ENCODE measurements at regions not wholly inside any gene's neighbourhood (a gene's known extent, or its start where the extent isn't known, plus 50 kb on each side); places are given as distances from the start of the nearest gene placed in this dataset.
A peak's percentile ranks its signal among the peaks of the same experiment; 100 is the strongest.

DNA sequence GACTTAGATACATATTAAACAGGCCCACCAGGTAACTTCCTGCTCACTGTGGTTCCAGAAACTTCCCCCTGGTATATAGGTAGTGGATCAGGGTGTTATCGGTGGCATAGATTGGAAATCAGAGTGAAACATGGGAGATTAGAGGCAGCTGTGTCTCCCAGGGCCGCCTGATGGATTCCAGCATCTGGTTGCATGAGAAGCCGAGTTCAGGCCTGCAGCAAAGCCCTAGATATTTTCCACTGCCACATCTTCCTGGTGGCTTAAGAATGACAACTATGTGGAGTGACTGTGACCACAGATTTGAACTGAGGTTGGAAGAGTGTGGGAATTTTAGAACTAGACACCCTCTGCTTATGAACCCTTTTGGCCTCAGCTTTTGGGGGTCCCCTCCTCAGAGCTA, 184.8 kb upstream of the NTF3 start:
- Histone ChIP-seq H3K4me1 (ENCODE audit: control insufficient read depth, insufficient read depth, low read length) (no peaks in the 10 kb centered on the region), H3K27me3 (ENCODE audit: control insufficient read depth, insufficient read depth) (no peaks in the 10 kb centered on the region), H3K27ac (ENCODE audit: low read length) (no peak overlapping the region), H3K9me3 (ENCODE audit: control insufficient read depth, low read length) (no peaks in the 10 kb centered on the region), H3K4me3 (ENCODE audit: low read length) (no peak overlapping the region)
- intact Hi-C loops (cut with DNase I), result no loop called here
- WGBS, result 75% methylated on average over 3 of the region's 3 CpGs
- DNase-seq (no peak), ATAC-seq (no peak)

- ATAC-seq, result no peak
- 77% methylated on average over 3 of the region's 3 CpGs for WGBS
- H3K4me1 ChIP-seq (ENCODE audit: control insufficient read depth, insufficient read depth, low read length), result no peaks in the 10 kb centered on the region
- intact Hi-C loops (cut with DNase I), result no loop called here
- no peak overlapping the region for H3K27ac ChIP-seq (ENCODE audit: low read length)
- H3K4me3 ChIP-seq (ENCODE audit: low read length), result no peak overlapping the region
- no peaks in the 10 kb centered on the region for H3K9me3 ChIP-seq (ENCODE audit: control insufficient read depth, low read length)
- H3K27me3 ChIP-seq (ENCODE audit: control insufficient read depth, insufficient read depth), result no peaks in the 10 kb centered on the region
- no peak for DNase-seq
These were observed 183.7 kb upstream of the NTF3 start for GRCh38 chr12:5248230-5248629.

DNA sequence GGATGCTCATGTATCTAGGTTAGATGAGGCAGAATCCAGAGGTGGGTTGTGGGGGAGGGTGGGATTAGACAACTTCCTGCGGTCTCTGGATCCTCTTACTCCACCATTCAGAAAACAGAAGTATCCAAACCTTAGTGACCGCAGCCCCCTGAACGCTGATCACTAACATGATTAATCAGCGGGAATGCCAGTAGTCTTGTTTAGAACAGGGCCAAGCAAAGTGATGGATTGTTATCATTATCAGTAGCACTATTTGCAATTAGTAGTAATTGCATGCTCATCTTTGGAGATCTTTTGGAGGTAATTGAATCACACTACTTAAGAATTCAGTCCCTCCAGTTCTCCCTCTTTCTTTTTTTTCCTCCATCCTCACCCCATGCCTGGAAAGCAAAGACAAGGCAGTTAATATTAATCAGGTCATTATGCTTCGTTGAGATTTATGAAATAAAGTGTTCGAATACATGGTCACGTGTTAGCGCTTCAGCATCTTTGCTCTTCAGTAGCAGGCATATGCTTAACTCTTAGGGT, 182.8 kb upstream of the NTF3 start:
- H3K4me3 ChIP-seq (ENCODE audit: low read length), result no peak overlapping the region
- intact Hi-C loops (cut with DNase I), result no loop called here
- no peaks in the 10 kb centered on the region for H3K4me1 ChIP-seq (ENCODE audit: control insufficient read depth, insufficient read depth, low read length)
- 70% methylated on average over 8 of the region's 8 CpGs for WGBS
- DNase-seq, result no peak
- no peaks in the 10 kb centered on the region for H3K9me3 ChIP-seq (ENCODE audit: control insufficient read depth, low read length)
- H3K27ac ChIP-seq (ENCODE audit: low read length), result no peak overlapping the region
- no peak for ATAC-seq
- no peaks in the 10 kb centered on the region for H3K27me3 ChIP-seq (ENCODE audit: control insufficient read depth, insufficient read depth)

GRCh38 chr12:5251092-5251491, 180.8 kb upstream of the NTF3 start:
- no peak for DNase-seq
- no peak for ATAC-seq
- H3K4me3 ChIP-seq (ENCODE audit: low read length), result no peak overlapping the region
- H3K9me3 ChIP-seq (ENCODE audit: control insufficient read depth, low read length), result no peaks in the 10 kb centered on the region
- no peaks in the 10 kb centered on the region for H3K4me1 ChIP-seq (ENCODE audit: control insufficient read depth, insufficient read depth, low read length)
- intact Hi-C loops (cut with DNase I), result no loop called here
- WGBS, result 41% methylated on average over 6 of the region's 6 CpGs
- no peak overlapping the region for H3K27ac ChIP-seq (ENCODE audit: low read length)
- H3K27me3 ChIP-seq (ENCODE audit: control insufficient read depth, insufficient read depth), result no peaks in the 10 kb centered on the region

DNA sequence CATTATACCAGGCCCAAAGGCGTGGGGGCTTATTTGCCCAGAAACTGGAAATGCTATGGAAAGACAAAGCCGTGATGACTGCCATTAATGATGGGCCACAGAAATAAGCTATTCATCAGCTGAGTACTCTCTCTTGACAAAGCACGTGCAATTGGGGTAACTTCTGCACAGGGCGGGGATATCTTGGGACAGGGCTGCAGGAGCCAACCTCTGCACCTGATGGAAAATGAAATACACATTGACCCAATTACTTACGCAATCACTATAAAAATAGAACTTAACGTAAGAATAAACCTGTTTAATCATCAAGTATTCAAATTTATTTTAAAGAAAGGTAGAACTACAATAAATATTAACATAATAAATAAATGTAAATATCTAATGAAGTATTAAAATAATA, 180.1 kb upstream of the NTF3 start:
- H3K9me3 ChIP-seq (ENCODE audit: control insufficient read depth, low read length), result no peaks in the 10 kb centered on the region
- intact Hi-C loops (cut with DNase I), result no loop called here
- H3K27me3 ChIP-seq (ENCODE audit: control insufficient read depth, insufficient read depth), result no peaks in the 10 kb centered on the region
- no peak overlapping the region for H3K27ac ChIP-seq (ENCODE audit: low read length)
- H3K4me1 ChIP-seq (ENCODE audit: control insufficient read depth, insufficient read depth, low read length), result no peaks in the 10 kb centered on the region
- 79% methylated on average over 6 of the region's 6 CpGs for WGBS
- no peak overlapping the region for H3K4me3 ChIP-seq (ENCODE audit: low read length)
- ATAC-seq, result no peak
- no peak for DNase-seq

- H3K9me3 ChIP-seq (ENCODE audit: control insufficient read depth, low read length), result no peaks in the 10 kb centered on the region
- H3K4me1 ChIP-seq (ENCODE audit: control insufficient read depth, insufficient read depth, low read length), result no peaks in the 10 kb centered on the region
- H3K27me3 ChIP-seq (ENCODE audit: control insufficient read depth, insufficient read depth), result no peaks in the 10 kb centered on the region
- DNase-seq, result peak; percentile 40 to 86 (median 69)
- intact Hi-C loops (cut with DNase I), result no loop called here
- no peak overlapping the region for H3K27ac ChIP-seq (ENCODE audit: low read length)
- no peak overlapping the region for H3K4me3 ChIP-seq (ENCODE audit: low read length)
- peak; percentile 28 to 86 for ATAC-seq
- WGBS, result 77% methylated on average over 4 of the region's 4 CpGs
These were observed 177.2 kb upstream of the NTF3 start for GRCh38 chr12:5254703-5255102.

DNA sequence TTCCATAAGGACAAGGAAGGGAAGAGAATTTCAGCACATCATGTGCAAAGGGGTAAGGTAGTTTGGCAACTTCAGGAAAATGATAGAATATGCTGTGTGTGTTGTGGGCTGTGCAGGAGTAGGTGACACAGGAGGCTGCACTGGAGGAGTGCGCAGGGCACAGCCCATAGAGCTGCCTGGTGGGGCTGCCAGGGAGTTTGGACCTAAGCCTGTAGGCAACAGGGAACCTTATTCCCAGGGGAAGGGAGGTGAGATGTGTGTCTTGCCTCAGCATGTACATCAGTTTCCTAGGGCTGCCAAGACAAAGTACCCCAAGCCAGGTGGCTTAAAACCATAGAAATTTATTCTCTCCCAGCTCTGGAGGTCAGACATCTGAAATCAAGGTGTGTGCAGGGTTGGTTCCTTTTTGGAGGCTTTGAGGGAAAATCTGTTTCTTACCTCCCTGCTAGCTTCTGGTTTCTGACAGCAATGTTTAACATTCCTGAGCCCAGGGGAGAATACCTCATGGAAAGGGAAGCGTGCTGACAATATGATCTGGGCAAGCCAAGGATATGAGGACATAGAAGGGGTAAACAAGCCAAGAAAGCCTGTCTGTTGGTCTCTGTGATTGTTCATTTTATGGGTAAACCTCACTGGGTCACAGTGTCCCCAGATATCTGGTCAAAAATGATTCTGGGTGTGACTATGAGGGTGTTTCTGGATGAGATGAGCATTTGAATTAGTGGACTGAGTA, 174.0 kb upstream of the NTF3 start:
- DNase-seq (no peak), ATAC-seq (peak in 1 of 2 donors; percentile 30)
- H3K27ac ChIP-seq (ENCODE audit: low read length), result no peak overlapping the region
- no peaks in the 10 kb centered on the region for H3K4me1 ChIP-seq (ENCODE audit: control insufficient read depth, insufficient read depth, low read length)
- WGBS, result 78% methylated on average over 2 of the region's 2 CpGs
- no peaks in the 10 kb centered on the region for H3K27me3 ChIP-seq (ENCODE audit: control insufficient read depth, insufficient read depth)
- no peaks in the 10 kb centered on the region for H3K9me3 ChIP-seq (ENCODE audit: control insufficient read depth, low read length)
- no peak overlapping the region for H3K4me3 ChIP-seq (ENCODE audit: low read length)
- intact Hi-C loops (cut with DNase I), result no loop called here

- DNase-seq (peak in 2 of 3 donors; percentile 33 to 56), ATAC-seq (peak; percentile 67 to 81)
- Histone ChIP-seq H3K27ac (ENCODE audit: low read length) (no peak overlapping the region), H3K4me3 (ENCODE audit: low read length) (no peak overlapping the region), H3K4me1 (ENCODE audit: control insufficient read depth, insufficient read depth, low read length) (no peaks in the 10 kb centered on the region), H3K27me3 (ENCODE audit: control insufficient read depth, insufficient read depth) (no peaks in the 10 kb centered on the region), H3K9me3 (ENCODE audit: control insufficient read depth, low read length) (no peaks in the 10 kb centered on the region)
- intact Hi-C loops (cut with DNase I), result no loop called here
- 47% methylated on average over 3 of the region's 3 CpGs for WGBS
These were observed 173.4 kb upstream of the NTF3 start for GRCh38 chr12:5258498-5258897.

DNA sequence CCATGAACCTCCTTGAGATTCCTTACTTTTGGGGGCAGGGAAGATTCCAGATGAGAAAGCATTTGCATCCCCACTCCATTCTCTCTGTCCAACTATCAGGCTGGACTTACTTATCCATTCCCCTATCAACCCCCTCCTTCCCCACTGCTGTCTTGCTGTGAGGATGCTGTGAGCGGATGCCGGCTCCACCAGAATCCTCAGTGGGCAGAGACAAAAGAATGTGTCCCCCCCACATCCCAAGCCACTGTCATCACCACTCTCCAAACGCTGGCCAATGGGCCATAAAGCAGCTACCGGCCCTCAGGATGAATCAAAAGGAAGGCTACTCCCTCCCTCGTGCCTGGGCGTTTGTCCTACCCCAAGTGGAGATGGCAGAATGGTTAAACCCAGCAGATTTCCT, 173.0 kb upstream of the NTF3 start:
- 68% methylated on average over 6 of the region's 6 CpGs for WGBS
- Histone ChIP-seq H3K4me1 (ENCODE audit: control insufficient read depth, insufficient read depth, low read length) (no peaks in the 10 kb centered on the region), H3K4me3 (ENCODE audit: low read length) (no peak overlapping the region), H3K27ac (ENCODE audit: low read length) (no peak overlapping the region), H3K9me3 (ENCODE audit: control insufficient read depth, low read length) (no peaks in the 10 kb centered on the region), H3K27me3 (ENCODE audit: control insufficient read depth, insufficient read depth) (no peaks in the 10 kb centered on the region)
- intact Hi-C loops (cut with DNase I), result no loop called here
- ATAC-seq (no peak), DNase-seq (no peak)

DNA sequence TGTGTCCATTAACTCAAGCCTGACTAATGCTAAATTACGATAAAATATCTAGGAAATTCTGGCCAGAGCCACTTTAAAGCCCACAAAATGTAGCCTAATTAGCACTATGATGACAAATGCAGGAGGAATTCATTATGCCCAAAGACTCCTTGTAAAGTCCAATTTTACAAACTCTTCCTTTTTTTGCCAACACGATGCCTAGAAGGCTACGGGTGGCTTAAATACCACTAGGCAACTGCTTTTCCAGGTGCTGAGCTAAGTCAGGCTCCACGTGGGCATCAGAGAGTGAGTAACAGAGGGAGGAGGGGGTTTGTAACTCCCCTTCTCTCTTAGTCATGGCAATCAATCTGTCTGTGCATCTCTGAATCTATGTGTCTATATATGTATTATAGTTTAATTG, 172.4 kb upstream of the NTF3 start:
- intact Hi-C loops (cut with DNase I), result no loop called here
- WGBS, result 71% methylated on average over 4 of the region's 4 CpGs
- no peak for DNase-seq

GRCh38 chr12:5260086-5260485, 171.8 kb upstream of the NTF3 start:
- Histone ChIP-seq H3K4me3 (ENCODE audit: low read length) (no peak overlapping the region), H3K9me3 (ENCODE audit: control insufficient read depth, low read length) (no peaks in the 10 kb centered on the region), H3K4me1 (ENCODE audit: control insufficient read depth, insufficient read depth, low read length) (no peaks in the 10 kb centered on the region), H3K27ac (ENCODE audit: low read length) (no peak overlapping the region), H3K27me3 (ENCODE audit: control insufficient read depth, insufficient read depth) (no peaks in the 10 kb centered on the region)
- 66% methylated on average over 3 of the region's 3 CpGs for WGBS
- intact Hi-C loops (cut with DNase I), result no loop called here
- DNase-seq (no peak), ATAC-seq (no peak)

More for the DNA sequence above, 172.4 kb upstream of the NTF3 start:
- Histone ChIP-seq H3K4me3 (ENCODE audit: low read length) (no peak overlapping the region), H3K4me1 (ENCODE audit: control insufficient read depth, insufficient read depth, low read length) (no peaks in the 10 kb centered on the region), H3K9me3 (ENCODE audit: control insufficient read depth, low read length) (no peaks in the 10 kb centered on the region), H3K27ac (ENCODE audit: low read length) (no peak overlapping the region), H3K27me3 (ENCODE audit: control insufficient read depth, insufficient read depth) (no peaks in the 10 kb centered on the region)
- no peak for ATAC-seq
